A673 (cell line): ENCODE measurements at regions not wholly inside any gene's neighbourhood (a gene's known extent, or its start where the extent isn't known, plus 50 kb on each side); places are given as distances from the start of the nearest gene placed in this dataset.

Experiments used
- CTCF ChIP-seq: fragments of 300-800, 200-600 bp; sonication (generic); conservative IDR thresholded peaks from 2 replicates; pipeline ENCODE4 v1.5.1; 2017; ENCODE audit warnings: low read depth, mild to moderate bottlenecking, antibody characterized with exemption, low read length, moderate library complexity, mixed read lengths
- EZH2 ChIP-seq: fragments of 200-600 bp; sonication (generic); IDR thresholded peaks from 2 replicates; pipeline ENCODE4 v1.6.1; 2017; ENCODE audit warnings: borderline replicate concordance, low read depth, mild to moderate bottlenecking, mixed read lengths, antibody characterized with exemption, low read length; ENCODE audit not compliant: poor library complexity, severe bottlenecking

GRCh38 chr7:104272767-104273384 lies 55.5 kb upstream of the LHFPL3 start:
- peak; percentile 76 for TF ChIP-seq CTCF
- TF ChIP-seq EZH2, result no peak
